ENCODE measurements at regions not wholly inside any gene's neighbourhood (a gene's known extent, or its start where the extent isn't known, plus 50 kb on each side); places are given as distances from the start of the nearest gene placed in this dataset.

GRCh38 chr10:124328477-124329220 is 90.1 kb downstream of the OAT start:
- Mint-ChIP-seq H3K27me3 (ENCODE audit: insufficient read depth, unreplicated experiment) (no peaks in the 10 kb centered on the region), H3K36me3 (ENCODE audit: insufficient read depth, unreplicated experiment) (no peaks in the 10 kb centered on the region), H3K9me3 (ENCODE audit: unreplicated experiment) (no peaks in the 10 kb centered on the region), H3K4me3 (ENCODE audit: unreplicated experiment) (no peak overlapping the region), H3K27ac (ENCODE audit: low read depth, unreplicated experiment) (no peak overlapping the region), H3K4me1 (ENCODE audit: insufficient read depth, unreplicated experiment) (peaks cover 10% of the 10 kb centered on the region)
- DNase-seq (ENCODE audit: unreplicated experiment): no peak
- TF ChIP-seq CTCF (IDR thresholded peaks at IDR 0.05; ENCODE audit: unreplicated experiment): no peak
- BruUV-seq (replicated peaks): no TSS peak
- ChIA-PET POLR2A (no interaction called here), CTCF (interaction anchor here (0.7 kb wide), 1 partner anchor 429 kb away, joined by 3 read pairs; no protein-coding TSS in a partner anchor)
- intact Hi-C loops (cut with micrococcal nuclease): no loop called here

GRCh38 chr10:124325998-124326636 is 92.6 kb downstream of the OAT start:
- H3K36me3 Mint-ChIP-seq (ENCODE audit: insufficient read depth, unreplicated experiment): no peaks in the 10 kb centered on the region
- no peak overlapping the region for H3K27ac Mint-ChIP-seq (ENCODE audit: low read depth, unreplicated experiment)
- POLR2A ChIA-PET: no interaction called here
- no TSS peak for BruUV-seq (replicated peaks)
- CTCF ChIA-PET: no interaction called here
- no peak for DNase-seq (ENCODE audit: unreplicated experiment)
- TF ChIP-seq CTCF (IDR thresholded peaks at IDR 0.05; ENCODE audit: unreplicated experiment): no peak
- intact Hi-C loops (cut with micrococcal nuclease): no loop called here
- no peak overlapping the region for H3K4me3 Mint-ChIP-seq (ENCODE audit: unreplicated experiment)
- H3K27me3 Mint-ChIP-seq (ENCODE audit: insufficient read depth, unreplicated experiment): no peaks in the 10 kb centered on the region
- H3K9me3 Mint-ChIP-seq (ENCODE audit: unreplicated experiment): no peaks in the 10 kb centered on the region
- no peaks in the 10 kb centered on the region for H3K4me1 Mint-ChIP-seq (ENCODE audit: insufficient read depth, unreplicated experiment)

- POLR2A ChIA-PET: no interaction called here
- no peak for DNase-seq (ENCODE audit: unreplicated experiment)
- Mint-ChIP-seq H3K27ac (ENCODE audit: low read depth, unreplicated experiment) (no peak overlapping the region), H3K4me1 (ENCODE audit: insufficient read depth, unreplicated experiment) (no peaks in the 10 kb centered on the region), H3K9me3 (ENCODE audit: unreplicated experiment) (no peaks in the 10 kb centered on the region), H3K4me3 (ENCODE audit: unreplicated experiment) (no peak overlapping the region), H3K27me3 (ENCODE audit: insufficient read depth, unreplicated experiment) (no peaks in the 10 kb centered on the region), H3K36me3 (ENCODE audit: insufficient read depth, unreplicated experiment) (no peaks in the 10 kb centered on the region)
- intact Hi-C loops (cut with micrococcal nuclease): no loop called here
- CTCF ChIA-PET: no interaction called here
- BruUV-seq (replicated peaks): no TSS peak
- no peak for TF ChIP-seq CTCF (IDR thresholded peaks at IDR 0.05; ENCODE audit: unreplicated experiment)
These were observed 93.1 kb downstream of the OAT start for GRCh38 chr10:124325633-124325914.

- POLR2A ChIA-PET: interaction anchor here (0.6 kb wide), 1 partner anchor 468 kb away, joined by 3 read pairs; no protein-coding TSS in a partner anchor
- Mint-ChIP-seq H3K27me3 (ENCODE audit: insufficient read depth, unreplicated experiment) (no peaks in the 10 kb centered on the region), H3K4me3 (ENCODE audit: unreplicated experiment) (no peak overlapping the region), H3K9me3 (ENCODE audit: unreplicated experiment) (no peaks in the 10 kb centered on the region), H3K4me1 (ENCODE audit: insufficient read depth, unreplicated experiment) (no peaks in the 10 kb centered on the region), H3K36me3 (ENCODE audit: insufficient read depth, unreplicated experiment) (no peaks in the 10 kb centered on the region), H3K27ac (ENCODE audit: low read depth, unreplicated experiment) (no peak overlapping the region)
- DNase-seq (ENCODE audit: unreplicated experiment): no peak
- intact Hi-C loops (cut with micrococcal nuclease): no loop called here
- BruUV-seq (replicated peaks): no TSS peak
- CTCF ChIA-PET: no interaction called here
- no peak for TF ChIP-seq CTCF (IDR thresholded peaks at IDR 0.05; ENCODE audit: unreplicated experiment)
These were observed 93.7 kb downstream of the OAT start for GRCh38 chr10:124324856-124325632.

All from MCF 10A (cell line).